GM19397 (cell line): ENCODE measurements at regions not wholly inside any gene's neighbourhood (a gene's known extent, or its start where the extent isn't known, plus 50 kb on each side); places are given as distances from the start of the nearest gene placed in this dataset.
"Not testable (repeated sequence)": the region's sequence is repeated elsewhere in the genome, so short reads cannot be mapped to it uniquely, and the experiment has no call there.

Experiments
- ATAC-seq: cut with Tn5 transposase; IDR thresholded peaks from one replicate; pipeline ENCODE4 v1.9.1; 2021; ENCODE audit warnings: mild to moderate bottlenecking, moderate library complexity; ENCODE audit not compliant: unreplicated experiment

DNA sequence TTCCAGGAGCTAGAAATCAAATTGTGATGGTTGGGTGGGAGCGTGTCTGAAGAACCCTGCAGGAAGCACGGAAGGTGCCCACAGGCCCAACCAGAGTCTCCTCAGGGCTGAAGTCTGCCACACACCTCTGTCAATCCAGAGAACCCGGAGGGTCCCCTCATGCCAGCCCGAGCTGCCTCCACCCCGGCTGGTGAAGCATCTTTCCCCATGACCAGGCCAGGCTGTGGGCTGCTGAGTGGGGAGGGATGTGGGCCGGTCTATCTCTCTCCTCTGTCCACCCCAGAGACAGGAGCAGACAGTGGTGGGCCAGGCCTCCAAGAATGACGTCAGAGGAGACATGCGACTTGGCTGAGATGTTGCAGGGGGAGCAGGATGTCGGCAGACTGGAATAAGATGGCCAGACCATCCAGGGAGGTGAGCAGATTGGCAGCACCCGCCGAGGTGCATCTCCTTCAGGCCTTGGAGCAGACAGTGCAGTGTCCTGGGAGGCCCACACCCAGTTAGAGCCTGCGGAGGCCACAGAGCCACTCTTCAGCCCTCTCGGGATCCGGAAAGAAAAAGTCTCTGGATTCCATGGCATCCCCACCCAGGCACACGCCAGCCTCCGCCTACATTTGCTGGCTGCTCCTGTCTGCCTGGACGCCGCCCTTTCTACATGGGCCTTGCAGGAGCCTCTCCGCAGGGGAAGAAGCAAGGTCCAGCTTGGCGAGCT is 1524.9 kb downstream of the BRD1 start:
- ATAC-seq = no peak

- ATAC-seq = no peak
Observed at GRCh38 chr22:48301908-48302307, 1525.8 kb downstream of the BRD1 start.

DNA sequence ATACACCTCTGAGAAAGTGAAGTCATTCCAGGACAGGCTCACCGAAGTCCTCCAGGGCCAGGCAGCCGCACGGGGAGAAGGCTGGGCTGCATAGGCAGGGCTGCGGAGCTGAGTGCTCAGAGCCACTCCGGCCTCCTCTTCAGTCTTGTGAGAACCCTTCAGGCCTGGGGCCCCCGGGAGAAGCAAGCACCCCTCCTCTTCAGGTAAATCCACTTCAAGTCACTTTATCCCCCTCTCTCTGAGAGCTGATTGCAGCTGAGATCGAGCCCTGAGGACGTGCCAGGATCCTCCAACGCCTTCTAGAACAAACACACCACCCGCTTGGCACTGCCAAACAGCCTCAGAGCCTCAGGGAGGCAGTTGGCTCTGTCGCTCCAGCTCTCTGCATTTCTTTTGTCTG is 1526.3 kb downstream of the BRD1 start:
- no peak for ATAC-seq

- ATAC-seq = no peak
Observed at GRCh38 chr22:48300877-48301276, 1526.8 kb downstream of the BRD1 start.

DNA sequence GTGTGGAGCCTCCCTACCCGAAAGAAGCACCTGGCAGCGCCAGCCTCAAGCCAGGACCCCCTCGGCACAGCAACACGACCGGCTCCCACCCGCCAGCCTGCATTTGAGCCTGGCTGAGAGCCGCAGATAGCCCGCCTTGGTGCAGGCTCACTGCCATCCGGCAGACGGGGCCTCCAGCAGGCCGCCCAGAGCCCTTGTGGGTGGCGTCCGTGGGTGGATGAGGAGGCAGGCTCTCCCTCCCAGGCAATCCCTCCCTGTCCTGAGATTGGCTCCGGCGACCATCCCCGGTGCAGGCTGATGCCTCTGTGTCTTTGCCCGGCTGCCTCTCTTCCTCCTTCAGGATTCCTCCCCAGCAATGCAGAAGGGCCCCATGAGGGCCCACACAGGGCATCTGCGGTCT is 1527.9 kb downstream of the BRD1 start:
- ATAC-seq = no peak

DNA sequence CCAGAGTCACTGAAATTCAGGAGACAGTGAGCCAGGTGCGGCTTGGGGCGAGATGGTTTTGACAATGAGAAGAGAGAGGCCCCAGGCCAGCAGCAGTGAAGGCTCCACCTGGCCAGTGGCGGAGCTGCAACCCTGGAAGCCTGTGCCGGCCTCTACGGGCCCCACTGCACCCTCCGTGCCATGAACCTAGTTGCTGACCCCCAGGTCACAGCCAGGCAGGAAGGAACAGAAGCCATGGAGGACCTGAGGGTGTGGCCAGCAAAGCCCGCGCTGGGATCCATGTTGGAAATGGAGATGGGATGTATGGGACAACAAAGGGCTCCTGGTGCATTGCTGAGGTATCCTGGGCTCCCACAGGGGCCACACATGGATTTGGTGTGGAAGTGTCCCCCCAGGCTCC is 1528.5 kb downstream of the BRD1 start:
- no peak for ATAC-seq

- ATAC-seq = no peak
Observed at GRCh38 chr22:48297296-48297695, 1530.4 kb downstream of the BRD1 start.

- not testable (repeated sequence) for ATAC-seq
Observed at GRCh38 chr22:48289954-48290353, 1527.5 kb downstream of the TBC1D22A start.

DNA sequence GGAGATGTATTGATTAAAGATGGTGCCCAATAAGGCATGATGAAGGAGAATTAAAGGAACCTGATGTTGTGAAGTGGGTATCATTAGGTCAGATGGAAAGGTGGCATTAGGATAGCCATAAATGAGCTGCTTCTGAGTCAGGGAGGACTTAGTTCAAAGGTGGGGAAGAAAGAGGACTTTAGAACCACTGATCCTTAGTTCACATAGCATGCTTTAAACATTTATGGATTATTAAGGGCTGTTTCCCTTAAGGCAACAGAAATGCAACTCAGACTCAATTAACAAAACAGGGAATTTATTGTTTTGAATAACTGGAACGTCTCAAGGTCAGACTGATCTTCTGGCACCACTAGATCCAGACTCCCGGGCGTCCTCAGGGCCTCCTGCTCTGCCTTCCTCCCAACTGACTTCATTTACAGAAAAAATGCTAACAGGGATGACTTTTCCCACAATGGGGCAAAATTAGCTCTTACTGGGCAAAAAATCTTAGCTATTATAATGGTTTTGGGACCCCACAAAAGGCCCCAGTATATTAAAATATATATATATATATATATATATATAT is 1526.0 kb downstream of the TBC1D22A start:
- ATAC-seq = no peak

GRCh38 chr22:48287031-48287430 is 1524.6 kb downstream of the TBC1D22A start:
- ATAC-seq = no peak

GRCh38 chr22:48284671-48285070 is 1522.2 kb downstream of the TBC1D22A start:
- no peak for ATAC-seq

DNA sequence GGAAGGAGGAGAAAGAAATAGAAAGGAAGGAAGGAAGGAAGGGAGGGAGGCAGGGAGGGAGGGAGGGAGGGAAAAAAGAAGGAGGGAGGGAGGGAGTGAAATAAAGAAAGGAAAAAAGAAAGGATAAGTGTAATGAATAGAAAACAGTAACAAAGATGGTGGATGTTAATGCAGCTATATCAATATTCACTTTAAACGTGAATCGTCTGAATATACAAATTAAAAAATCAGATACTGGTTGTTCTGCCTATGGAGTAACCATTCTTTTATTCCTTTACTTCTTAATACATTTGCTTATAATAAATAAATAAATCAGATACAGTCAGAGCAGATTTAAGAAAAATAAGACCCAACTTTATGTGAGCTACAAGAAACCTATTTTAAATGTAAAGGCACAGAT is 1520.4 kb downstream of the TBC1D22A start:
- no peak for ATAC-seq

GRCh38 chr22:48279461-48279756 is 1517.0 kb downstream of the TBC1D22A start:
- no peak for ATAC-seq

DNA sequence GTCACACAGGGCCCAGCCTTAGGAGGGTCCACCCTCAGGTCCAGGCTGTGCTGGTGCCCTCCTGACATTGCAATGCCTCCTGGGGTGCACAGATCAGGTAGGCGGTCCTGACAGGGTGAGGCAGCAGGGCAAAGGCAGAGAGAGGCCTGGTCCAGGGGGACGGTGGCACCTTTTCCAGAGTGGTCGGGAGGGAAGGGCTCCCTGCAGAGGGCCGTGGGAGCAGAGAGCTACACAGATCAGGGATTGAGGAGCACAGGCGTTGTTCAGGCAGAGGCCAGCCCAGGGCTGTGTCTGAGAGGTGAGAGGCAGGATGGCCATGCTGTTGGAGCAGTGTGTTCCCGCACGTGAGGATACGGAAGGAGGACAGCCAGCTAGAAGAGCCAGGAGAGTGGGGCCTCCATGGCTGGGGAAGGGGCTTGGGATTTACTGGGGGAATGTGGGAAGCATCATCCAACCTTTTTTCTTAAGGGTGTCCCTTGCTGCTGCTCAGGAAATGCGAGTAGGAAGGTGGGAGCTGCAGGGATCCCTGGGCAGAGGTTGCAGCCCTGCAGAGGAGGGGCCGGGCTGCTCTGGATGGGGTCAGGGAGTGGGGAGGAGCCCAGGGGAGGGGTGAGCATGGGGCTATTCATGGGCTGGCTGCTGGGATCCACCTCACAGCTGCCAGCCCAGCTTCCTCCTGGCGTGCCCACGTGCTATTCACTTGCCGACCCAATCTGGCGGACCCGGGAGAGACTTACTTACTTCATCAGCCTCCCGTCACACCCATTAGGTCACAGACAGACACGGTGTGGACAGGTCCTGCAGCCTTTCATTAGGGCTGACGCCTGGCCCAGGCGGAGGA is 1516.4 kb downstream of the TBC1D22A start:
- ATAC-seq = no peak

- no peak for ATAC-seq
Observed at GRCh38 chr22:48277868-48278581, 1515.6 kb downstream of the TBC1D22A start.

DNA sequence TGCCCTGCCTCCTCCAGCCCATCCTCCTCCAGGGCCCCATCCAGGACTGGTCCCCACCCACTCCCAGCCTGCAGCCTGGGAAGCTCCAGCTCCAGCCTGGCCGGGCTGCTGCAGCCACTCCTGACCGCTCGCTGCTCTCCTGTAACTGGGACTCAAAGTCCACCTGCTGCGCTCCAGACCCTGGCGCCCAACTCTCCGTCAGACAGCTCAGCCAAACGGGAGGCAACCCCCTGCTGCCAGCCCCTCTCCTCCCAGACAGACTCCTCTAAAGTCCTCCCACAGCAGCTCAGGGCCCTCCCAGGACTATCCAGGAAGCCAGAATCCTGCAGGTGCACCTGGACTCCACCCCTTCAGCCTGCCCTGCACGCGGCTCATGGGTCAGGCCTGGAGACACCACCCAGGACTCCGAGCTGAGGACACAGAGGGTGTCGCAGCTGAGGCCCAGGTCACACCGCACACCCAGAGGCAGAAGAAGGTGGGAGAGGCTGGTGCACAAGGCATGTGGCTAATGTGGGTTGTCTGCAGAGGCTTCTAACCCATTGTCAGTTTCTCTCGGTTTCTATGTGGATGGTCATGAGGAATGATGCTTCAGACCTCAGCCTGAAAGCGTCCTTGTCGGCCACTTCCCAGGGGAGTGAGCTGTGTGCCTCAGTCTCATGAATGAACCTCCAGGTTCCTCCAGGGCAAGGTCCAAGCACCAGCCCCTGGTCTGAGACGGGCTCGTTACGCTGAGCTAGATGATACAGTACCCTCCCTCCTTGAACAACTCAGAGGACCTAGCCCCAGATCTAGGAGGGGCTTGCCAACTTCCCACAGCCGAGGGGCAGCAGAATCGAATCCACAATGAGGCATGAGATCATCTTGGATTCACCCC is 1514.8 kb downstream of the TBC1D22A start:
- ATAC-seq = no peak

GRCh38 chr22:48275412-48275811 is 1513.0 kb downstream of the TBC1D22A start:
- no peak for ATAC-seq

DNA sequence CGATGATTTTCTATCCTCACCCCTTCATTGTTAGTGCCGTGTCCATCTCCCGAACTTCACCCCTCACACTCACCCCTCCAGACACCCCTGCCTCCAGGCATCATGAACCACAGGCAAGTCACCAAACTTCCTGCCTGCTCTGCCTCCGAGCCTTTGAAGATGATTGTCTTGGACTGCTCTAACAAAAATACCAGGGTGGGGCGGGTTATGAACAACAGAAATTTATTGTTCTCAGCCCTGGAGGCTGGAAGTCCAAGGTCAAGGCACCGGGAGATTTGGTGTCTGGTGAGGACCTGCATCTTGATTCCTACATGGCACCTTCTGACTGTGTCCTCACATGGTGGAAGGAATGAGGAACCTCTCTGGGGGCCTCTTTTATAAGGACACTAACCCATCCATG is 1508.3 kb downstream of the TBC1D22A start:
- ATAC-seq = no peak

GRCh38 chr22:48268771-48269552 is 1506.5 kb downstream of the TBC1D22A start:
- no peak for ATAC-seq

DNA sequence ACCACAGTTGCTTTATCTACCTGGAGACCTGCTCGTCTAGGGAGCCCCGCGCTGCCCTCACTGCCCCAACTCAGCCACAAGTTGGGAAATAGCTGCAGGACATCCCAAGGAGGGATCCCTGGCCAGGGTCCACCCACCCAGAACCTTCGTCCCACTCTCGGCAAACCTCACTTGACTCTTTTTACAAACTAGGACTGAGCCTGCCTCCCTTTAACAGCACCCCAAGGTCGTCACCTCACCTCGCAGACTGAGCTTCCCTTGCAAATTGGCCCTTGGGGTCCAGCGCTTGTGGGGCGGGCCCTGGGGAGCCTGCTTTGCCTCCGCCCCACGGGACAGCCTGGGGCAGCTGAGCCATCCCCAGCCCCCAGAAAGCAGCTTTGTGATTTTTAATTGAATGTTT is 1505.8 kb downstream of the TBC1D22A start:
- ATAC-seq = no peak
